Fibroblast of the conjunctiva (primary cell): ENCODE measurements at regions not wholly inside any gene's neighbourhood (a gene's known extent, or its start where the extent isn't known, plus 50 kb on each side); places are given as distances from the start of the nearest gene placed in this dataset.

ENCODE experiments used
- DNase-seq: peaks from one replicate; pipeline ENCODE4 v3.0.0-alpha.2; 2010; ENCODE audit warnings: low read depth

DNA sequence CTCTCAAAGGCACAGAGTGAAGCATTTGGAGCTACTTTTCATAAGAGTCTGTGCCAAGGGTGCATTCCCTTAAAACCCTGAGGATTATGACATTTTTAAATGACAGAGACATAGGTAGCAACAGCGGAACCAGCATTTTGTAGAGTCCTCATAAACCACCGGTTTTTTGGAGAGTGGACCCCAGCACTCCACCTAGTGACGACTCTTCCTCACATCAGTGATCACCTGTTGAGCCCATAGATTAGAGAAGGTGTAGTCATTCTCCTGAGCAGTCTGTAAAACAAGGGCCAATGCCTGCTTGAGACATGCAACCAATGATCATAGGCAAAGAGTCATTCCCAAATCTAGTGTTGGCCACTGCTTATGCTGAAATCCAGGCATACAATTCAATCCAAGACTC is 399.1 kb downstream of the GXYLT1 start:
- DNase-seq, result no peak

DNA sequence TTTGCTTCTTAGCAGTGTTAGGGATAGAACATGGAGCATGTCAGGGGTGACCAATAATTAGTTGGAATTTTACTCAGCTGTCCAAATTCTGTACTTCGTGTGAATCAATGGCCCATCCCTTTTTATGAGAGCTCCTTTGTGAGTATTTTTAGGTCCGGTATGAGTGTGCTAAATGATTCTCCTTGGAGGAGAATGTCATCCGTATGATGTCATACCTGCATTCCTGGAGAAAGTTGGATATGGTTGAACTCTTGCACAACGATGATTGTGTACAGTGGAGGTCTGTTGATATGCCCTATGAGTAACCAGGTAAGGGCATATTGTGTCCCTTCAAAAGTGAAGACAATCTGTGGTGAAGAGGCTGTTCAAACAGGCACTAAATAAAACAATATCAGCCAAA is 400.8 kb downstream of the GXYLT1 start:
- no peak for DNase-seq

DNA sequence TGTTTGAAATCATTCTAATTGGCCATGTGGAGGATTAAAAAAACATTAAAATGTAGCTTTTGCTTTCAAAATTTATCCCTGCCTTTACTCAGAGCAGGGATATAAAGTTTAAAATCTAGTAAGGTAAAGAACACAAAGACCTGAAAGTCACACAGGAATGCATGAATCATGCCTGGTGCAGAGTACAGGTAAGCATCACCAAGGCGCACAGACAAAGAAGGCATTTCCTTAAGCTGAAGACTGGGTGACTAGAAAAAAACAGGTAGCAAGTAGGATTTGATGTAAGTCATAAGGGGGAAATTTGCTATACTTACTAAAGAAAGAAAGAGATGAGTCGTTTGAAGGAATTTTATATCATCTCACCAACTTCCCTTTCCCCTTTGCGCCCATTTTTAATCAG is 405.6 kb downstream of the GXYLT1 start:
- no peak for DNase-seq

DNA sequence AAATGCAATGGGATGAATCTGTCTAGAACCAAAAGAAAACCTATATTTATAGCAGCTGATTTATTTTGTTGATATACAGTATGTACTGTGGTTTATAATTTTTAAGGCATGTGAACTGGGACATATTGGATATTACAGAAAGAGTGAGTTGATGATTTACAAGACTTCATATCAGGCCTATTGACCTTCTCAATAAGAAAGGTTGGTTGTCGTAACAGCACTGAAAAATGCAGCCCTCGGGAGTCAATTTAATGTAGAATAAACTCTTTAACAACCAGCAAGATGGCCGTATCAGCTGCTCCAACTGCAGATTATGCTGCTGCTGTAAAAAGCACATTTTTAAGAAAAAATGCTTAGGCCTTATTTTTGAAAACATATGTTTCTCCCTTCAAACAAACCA is 407.3 kb downstream of the GXYLT1 start:
- DNase-seq, result no peak

DNA sequence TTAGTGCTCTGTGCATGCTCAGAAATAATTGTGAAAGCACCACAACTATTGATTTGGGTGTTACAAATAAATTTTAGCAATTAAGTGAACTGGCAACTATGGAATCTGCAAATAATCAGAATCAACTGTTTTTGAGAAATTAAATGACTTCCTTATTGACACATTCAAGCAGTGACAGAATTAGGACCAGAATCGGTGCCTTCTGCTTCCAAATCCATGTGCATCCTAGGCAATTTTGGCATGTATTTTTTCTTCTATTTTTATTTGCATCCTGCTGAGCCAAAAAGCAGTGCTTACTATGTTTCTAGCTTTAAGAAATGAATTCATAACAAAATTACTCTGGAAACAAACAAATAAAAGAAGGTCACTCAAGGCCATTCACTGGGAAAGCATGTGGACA is 408.2 kb downstream of the GXYLT1 start:
- no peak for DNase-seq

DNA sequence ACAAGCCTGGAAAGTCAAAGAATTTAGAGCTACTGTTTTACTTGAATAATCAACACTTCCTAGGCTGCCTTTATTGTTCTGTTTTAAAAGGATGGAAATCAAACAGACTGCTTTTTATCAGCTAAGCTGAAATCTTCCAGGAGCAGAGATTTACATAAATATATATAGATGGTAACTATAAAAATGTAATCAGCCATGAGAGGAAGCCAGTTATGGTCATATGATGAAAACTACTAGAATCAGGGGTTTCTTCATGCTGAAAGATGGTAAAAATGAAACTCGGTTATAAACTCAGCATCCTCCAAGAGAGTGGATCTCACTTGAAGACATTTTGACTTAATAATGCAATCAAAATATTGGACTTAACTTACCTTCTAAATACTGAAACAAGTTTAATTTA is 413.0 kb downstream of the GXYLT1 start:
- no peak for DNase-seq

DNA sequence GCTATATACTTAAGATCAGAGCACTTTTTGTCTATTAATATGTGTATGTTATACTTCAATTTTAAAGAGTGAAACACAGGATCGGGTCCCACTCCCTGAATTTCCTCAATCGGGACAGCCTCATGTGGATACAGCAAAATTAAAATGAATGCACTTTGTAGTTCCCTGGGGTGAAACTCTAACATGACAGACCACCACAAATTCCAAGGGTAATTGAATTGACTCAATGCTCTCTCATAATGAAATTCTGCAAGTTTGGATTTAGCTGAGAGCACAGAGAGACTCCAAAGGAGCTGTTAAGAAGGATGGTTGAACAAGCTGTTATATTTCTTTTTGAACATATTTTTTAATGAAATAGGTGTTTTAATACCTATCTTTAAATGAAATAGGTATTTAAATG is 413.6 kb downstream of the GXYLT1 start:
- no peak for DNase-seq

DNA sequence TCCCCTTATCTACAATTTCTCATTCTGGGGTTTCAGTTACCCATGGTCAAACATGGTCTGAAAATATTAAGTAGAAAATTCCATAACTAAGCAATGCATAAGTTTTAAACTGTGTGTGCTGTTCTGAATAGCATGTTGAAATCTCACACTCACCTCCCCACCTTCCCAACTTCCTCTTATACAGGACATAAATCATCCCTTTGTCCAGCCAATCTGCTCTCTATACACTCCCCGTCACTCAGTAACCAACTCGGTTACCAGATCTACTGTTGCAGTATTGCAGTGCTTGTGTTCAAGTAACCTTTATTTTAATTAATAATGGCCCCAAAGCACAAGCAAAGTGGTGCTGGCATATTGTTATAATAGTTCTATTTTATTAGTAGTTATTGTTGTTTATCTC is 420.5 kb downstream of the GXYLT1 start:
- DNase-seq, result no peak

DNA sequence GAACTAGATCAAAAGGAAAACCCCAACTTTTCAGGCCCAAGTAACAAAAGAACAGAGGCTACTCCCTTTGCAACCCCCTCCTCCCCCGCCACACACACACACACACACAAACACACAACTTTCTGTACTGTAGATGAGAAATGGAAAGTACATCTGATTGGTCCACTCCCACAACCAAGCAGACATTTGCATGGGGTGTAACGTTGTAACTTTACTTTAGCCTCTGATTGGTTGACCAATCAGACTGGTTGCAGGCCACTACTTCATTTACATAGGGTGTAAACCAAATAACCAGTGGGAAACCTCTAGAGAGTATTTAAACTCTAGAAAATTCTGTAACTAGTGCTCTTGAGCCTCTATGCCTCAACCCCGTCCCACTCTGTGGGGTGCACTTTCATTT is 425.5 kb downstream of the GXYLT1 start:
- no peak for DNase-seq

DNA sequence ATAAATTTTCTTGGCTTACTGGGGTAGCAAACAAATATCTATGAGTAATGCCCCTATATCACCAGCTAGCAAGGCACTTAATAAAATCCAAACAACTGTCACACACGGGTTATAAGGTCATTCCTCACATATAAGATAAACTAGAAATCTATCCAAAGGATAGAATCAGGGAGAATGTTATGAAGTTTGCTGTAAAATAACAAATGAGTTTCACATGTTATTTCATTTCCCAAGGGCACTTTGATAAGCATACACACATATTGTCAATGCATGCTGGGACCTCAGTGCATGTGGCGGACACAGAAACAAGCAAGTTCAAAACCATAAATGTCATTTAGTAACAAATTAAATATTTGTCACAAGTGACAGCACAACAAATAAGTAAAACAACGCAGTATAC is 429.4 kb downstream of the GXYLT1 start:
- no peak for DNase-seq

DNA sequence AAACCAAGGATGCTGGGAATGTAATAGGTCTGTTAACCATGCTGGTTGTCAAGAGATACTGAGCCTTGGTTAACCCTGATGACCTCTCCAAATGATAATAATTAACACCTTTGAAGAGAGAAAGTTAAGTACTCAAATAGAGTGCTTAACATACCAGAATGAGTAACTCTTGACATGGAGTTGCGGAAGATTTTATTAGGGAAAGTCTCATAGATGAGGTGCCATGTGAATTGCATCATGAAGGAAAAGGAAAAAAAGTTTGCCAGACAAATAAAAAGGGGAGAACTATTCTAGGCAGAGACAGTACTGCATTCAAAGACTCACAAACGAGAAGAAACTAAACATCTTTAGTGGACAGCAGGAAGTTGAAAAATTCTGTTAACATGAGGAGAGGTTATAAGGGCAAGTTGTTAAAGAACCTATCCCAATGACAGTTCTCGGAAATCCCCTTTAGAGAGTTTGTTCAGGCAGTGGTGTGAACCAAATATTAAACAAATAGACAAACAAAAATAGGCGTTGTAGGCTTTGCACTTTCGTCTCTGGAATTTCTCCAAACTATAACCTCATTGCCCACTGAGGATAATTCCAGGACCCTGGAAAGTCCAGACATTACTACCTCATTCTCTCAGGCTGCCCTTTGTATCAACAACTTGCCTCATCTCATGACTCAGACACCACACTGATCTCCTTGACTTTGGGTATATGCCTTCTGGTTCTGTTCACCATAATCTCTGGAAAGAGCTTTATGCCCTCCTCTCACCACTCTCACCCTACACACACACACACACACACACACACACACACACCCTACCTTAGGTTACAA is 435.0 kb downstream of the GXYLT1 start:
- DNase-seq, result no peak

DNA sequence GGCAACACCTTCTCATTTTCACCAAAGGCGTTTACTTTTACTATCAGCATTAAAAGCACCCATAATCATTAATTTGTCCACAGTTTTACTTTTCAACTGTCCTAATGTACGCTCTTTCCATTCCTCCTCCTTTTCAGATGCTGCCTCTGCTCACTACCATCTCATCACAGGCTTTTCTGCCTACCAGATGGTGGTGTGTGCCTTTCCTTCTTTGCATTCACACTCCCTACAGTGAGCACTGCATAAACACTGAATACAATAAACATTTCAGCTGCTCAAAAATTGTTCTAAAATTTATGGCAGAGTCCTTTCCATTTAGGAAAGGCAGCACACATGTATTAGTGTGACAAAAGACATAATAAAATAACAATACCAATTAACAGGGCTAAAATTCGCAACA is 435.7 kb downstream of the GXYLT1 start:
- DNase-seq, result no peak

DNA sequence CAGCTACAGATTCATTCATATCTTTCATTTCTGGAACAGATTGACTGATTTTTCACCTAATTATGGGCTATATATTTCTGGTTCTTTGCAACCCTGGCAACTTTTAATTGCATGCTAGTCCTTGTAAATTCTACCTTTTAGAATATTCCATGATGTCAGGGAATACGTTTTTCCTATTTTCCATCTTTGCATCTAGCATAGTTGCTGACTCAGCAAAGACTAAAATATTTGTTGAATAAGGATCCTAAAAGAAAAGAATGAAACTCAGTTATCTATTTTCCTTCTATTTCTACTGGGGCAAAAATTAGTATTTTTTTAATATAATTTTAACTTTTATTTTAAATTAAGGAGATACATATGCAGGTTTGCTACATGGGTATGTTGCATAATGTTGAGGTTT is 438.3 kb downstream of the GXYLT1 start:
- no peak for DNase-seq

DNA sequence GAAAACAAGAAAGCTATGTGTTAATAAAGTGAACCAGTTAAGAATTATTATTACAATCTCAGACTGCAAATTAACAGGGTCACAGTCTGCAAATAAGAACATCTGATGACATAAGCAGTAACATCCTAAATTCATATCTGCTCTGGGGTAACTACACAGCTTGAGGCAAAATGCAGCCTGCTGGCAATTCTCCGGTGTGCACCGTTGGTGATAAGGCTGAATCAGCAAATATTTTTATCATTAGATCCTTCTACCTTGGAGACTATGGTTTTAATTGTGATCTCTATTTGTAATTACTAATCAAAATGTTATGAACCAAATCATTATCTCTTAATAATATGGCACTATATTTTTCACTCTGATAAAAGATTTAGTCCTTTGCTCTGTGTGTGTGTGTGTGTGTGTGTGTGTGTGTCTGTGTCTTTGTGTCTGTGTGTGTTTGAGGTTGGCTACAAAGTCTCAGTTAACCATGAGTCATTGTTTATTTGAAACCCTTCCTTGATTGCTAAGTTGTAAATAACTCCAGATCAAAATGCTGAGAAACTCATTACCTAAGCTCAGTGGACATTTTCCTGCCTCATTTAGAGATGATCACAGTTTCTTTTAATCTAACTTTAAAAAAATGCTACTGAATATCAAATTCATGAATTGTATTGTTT is 442.6 kb downstream of the GXYLT1 start:
- DNase-seq, result no peak

DNA sequence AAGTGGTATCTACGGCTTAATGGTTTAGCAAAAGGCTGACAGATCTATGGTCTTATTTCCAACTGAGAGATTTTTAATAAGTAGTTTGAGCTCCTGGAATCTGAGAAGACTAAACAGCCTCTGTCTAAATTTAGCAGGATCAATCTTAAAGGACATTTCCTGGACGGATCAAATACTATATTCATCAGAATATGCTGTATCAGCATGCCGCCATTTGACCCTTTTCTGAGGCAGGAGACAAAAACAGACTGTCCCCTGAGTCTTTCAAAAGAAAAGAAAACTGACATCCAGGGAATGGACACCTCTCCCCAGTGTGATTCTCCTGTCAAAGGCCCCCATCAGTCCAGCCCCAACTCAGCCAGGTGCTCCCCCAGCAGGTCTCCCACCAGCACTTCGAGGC is 443.7 kb downstream of the GXYLT1 start:
- DNase-seq, result no peak

DNA sequence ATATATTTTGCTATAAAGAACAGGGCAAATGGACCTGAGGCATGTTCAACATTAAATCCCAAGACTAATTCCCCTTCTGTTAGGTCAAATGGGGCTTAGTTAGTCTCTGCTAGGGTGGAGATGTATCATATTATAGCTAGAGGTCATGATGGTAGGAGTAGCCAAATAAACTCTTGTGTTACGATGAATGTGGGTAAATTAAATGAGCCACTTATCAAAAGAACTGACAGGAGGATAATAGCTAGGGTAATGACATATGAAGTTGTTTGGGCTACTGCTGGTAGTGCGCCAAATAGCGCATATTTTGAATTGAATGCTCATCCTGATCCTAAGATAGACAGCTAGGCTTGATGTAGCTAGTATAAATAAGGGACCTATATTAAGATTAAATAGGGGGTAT is 445.0 kb downstream of the GXYLT1 start:
- no peak for DNase-seq

DNA sequence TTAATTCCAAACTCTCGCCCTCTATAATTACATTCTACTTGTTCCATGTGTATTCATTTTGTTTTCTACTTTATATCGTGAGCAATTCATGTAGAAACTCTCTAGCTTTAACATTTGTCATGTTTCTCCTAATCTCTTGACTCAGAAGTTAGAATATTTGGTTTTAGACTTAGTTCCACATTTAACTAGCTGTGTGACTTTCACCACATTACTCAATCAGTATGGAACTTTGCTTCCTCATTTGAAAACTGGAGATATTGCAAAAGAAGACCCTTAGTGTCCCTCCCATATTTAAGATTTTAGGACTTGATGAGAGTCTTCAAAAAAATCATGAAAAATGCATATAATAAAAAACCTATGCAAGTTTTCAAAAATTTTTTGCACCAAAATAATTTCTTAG is 447.5 kb downstream of the GXYLT1 start:
- DNase-seq, result no peak

DNA sequence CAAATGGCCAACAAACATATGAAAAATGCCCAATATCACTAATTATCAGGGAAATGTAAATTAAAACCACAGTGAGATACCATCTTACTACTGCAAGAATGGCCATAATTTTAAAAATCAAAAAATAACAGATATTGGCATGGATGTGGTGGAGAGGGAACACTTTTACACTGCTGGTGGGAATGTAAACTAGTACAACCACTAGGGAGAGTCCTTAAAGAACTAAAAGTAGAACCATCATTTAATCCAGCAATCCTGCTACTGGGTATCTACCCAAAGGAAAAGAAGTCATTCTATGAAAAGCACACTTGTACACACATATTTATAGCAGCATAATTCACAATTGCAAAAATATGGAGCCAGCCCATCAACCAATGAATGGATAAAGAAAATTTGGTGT is 459.7 kb downstream of the GXYLT1 start:
- DNase-seq, result no peak

DNA sequence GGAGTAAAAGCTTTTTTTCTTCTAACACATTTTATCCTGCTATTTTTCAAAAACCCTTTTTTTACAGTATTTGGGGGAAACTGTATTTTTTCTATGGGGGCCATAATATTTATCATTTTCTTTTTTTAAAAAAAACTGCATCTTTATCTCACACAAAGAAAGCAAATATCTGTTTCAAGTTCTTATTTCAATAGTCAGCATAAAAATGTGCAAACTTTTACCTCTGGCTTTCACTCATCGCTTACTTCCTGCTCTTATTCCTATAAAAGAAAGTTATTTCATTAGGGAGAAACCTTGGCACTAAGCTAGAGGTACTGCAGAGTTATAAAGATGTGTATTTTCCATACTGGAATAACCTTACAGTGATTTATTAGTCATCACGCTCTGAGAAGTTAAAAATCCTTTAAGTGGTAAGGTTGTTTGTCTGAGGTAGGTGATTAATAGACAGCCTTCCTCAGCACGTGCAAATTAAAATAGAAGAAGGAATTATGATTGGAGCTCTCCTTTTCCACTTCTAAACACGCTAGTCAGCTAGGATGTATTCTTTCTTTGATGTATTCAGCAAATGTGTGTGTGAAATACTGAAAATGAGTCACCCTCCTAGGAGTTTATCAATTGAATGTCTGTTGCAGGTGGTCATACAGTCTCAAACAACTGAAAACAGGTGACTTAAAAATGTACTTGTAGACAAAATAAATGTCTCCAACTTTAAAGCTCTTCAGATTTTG is 461.0 kb downstream of the GXYLT1 start:
- DNase-seq, result no peak

DNA sequence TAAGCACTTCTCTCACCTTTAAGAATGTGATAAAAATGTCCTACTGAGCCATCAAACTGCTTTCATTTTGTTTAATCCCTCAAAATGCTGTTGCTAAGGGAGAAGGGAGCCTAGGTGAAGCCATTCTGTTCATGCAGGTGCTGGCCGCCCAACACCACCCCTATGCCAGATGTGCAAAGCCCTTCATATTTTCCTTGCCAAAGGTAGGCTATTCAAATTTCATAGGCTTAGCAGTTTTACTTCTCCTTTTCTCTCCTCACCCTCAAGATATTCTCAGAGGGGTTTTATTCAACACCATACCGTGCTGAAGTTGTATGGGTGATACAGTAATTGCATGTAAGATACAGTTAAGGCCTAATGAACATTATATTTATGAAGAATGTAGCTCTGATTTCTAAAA is 461.7 kb downstream of the GXYLT1 start:
- no peak for DNase-seq

DNA sequence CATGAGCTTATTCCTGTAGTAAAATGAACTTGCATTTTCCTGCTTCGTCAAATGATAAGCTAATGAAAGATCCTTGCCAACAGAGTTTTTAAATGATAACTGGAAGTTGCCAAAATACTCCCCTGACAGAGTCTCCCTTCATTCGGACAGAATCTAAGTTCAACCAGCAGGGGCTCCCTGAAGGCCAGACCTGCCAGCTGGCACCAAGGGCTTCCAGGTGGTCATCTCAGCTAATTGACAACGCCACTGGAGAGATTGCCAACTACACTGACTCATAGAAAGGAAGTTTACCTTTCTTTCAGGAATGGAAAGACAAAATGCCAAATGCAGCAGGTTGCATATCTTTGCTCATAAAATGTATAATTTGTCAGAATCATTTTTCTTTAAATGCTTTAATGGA is 462.8 kb downstream of the GXYLT1 start:
- DNase-seq, result no peak

DNA sequence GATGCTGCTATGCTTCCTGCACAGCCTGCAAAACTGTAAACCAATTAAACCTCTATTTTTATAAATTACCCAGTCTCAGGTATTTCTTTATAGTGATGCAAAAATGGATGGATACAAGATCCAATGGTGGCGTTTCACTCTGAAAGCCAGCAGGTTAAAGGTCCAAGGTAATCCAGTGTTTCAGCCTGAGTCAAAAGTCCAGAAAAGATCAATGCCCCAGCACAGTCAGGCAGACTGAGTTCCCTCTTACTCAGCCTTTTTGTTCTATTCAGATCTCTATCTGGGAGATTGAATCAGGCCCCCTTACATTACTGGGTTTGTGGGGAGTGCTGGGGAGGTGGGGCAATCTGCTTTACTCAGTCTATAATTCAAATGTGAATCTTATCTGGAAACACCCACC is 464.5 kb downstream of the GXYLT1 start:
- DNase-seq, result no peak

DNA sequence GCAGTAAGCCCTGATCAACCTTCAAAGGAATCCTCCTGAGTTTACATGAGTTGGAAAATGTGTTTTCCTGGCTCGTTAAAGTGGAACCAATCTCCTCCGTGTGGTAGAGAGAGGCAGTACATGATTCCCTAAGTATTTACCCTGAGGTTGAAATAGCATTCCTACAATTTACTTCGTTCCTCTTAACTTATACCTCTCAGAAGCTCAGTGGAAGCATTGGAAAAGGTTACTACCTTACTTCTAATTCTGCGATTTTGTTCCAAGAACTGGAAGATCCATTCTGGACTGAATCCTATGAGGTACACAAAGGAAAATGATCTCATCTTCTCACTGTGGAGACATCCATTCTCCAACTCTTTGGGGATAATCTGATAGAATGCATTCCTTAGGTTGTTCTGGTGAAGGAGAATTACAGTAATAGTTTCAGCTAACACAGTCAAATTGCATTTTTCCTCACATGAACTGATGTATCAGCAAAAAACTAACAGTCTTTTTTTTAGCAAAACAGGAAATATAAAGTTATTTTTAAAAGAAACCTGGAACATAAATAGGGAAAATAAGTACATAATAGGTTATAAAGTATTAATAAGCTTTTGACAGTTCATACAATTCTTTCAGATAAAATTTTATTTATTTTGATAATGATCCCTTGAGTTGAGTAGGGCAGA is 475.6 kb downstream of the PDZRN4 start:
- no peak for DNase-seq
